HEK293 (cell line): ENCODE measurements at regions not wholly inside any gene's neighbourhood (a gene's known extent, or its start where the extent isn't known, plus 50 kb on each side); places are given as distances from the start of the nearest gene placed in this dataset.
"Not testable (repeated sequence)": the region's sequence is repeated elsewhere in the genome, so short reads cannot be mapped to it uniquely, and the experiment has no call there.

Experiments used
- CTCF ChIA-PET: fragments of 350-600 bp; formaldehyde crosslinking; extraction: SDS; loops from one replicate; lab custom pipeline; 2021; ENCODE audit warnings: antibody characterized with exemption; lab: Yijun Ruan, JAX
- POLR2A ChIA-PET: fragments of 300-600 bp; formaldehyde crosslinking; extraction: SDS; loops from one replicate; lab custom pipeline; 2020; ENCODE audit warnings: antibody characterized with exemption, inconsistent platforms; lab: Yijun Ruan, JAX
- H3K27ac ChIP-seq: fragments of 200-500 bp; sonication (Bioruptor generic); 2 replicates; pipeline ENCODE4 v1.5.1; 2014; ENCODE audit warnings: low read depth, low read length, control low read depth, inconsistent platforms; ENCODE audit errors: extremely low read depth
- H3K36me3 ChIP-seq, 2 experiments: fragments of 200-500 bp in 1 of 2; sonication (Bioruptor generic) in 1 of 2; 1 replicate in 1 of 2; 2 replicates in 1 of 2; pipeline ENCODE4 v1.5.1; 2014 to 2017; ENCODE audit warnings: inconsistent platforms in 2 of 2, low read length in 2 of 2; ENCODE audit not compliant: control insufficient read depth in 2 of 2, insufficient read depth in 1 of 2
- H3K4me1 ChIP-seq: fragments of 200-500 bp; sonication (Bioruptor generic); 2 replicates; pipeline ENCODE4 v1.5.1; 2014; ENCODE audit warnings: mild to moderate bottlenecking, low read length, inconsistent platforms; ENCODE audit not compliant: control insufficient read depth, insufficient read depth
- H3K4me3 ChIP-seq: 2 replicates; pipeline ENCODE4 v1.5.1; 2011; ENCODE audit warnings: low read depth, mild to moderate bottlenecking, control low read depth, low read length, moderate library complexity
- H3K9me3 ChIP-seq: fragments of 200-500 bp; sonication (Bioruptor generic); 2 replicates; pipeline ENCODE4 v1.5.1; 2014; ENCODE audit warnings: low read depth, low read length, inconsistent platforms; ENCODE audit not compliant: control insufficient read depth, insufficient read depth
- BCL11B ChIP-seq: fragments of 450-650 bp; formaldehyde crosslinking; IDR thresholded peaks from 2 replicates; pipeline ENCODE4 v1.5.1; 2016; ENCODE audit warnings: low read depth, missing biosample characterization, missing genetic modification characterization
- KLF10 ChIP-seq: fragments of 450-650 bp; IDR thresholded peaks from 2 replicates; pipeline ENCODE4 v1.5.1; 2018; ENCODE audit warnings: missing biosample characterization, mild to moderate bottlenecking, missing genetic modification characterization
- OSR2 ChIP-seq: fragments of 450-650 bp; formaldehyde crosslinking; IDR thresholded peaks from 2 replicates; pipeline ENCODE4 v1.5.1; 2016; ENCODE audit warnings: missing biosample characterization, missing genetic modification characterization
- YY2 ChIP-seq: fragments of 450-650 bp; formaldehyde crosslinking; IDR thresholded peaks from 2 replicates; pipeline ENCODE4 v1.5.1; 2016; ENCODE audit warnings: missing biosample characterization, missing genetic modification characterization
- ZNF10 ChIP-seq: fragments of 450-650 bp; formaldehyde crosslinking; IDR thresholded peaks from 2 replicates; pipeline ENCODE4 v1.5.1; 2017; ENCODE audit warnings: missing biosample characterization, missing genetic modification characterization
- ZNF239 ChIP-seq: fragments of 450-650 bp; formaldehyde crosslinking; IDR thresholded peaks from 2 replicates; pipeline ENCODE4 v1.5.1; 2016; ENCODE audit warnings: missing biosample characterization, missing genetic modification characterization
- ZNF350 ChIP-seq: fragments of 450-650 bp; formaldehyde crosslinking; IDR thresholded peaks from 2 replicates; pipeline ENCODE4 v1.5.0; 2017; ENCODE audit warnings: missing biosample characterization, mild to moderate bottlenecking, missing genetic modification characterization
- ZNF514 ChIP-seq: fragments of 450-650 bp; formaldehyde crosslinking; IDR thresholded peaks from 2 replicates; pipeline ENCODE4 v1.5.1; 2016; ENCODE audit warnings: missing biosample characterization, missing genetic modification characterization
- ZNF529 ChIP-seq: fragments of 450-650 bp; formaldehyde crosslinking; IDR thresholded peaks from 2 replicates; pipeline ENCODE4 v1.5.1; 2017; ENCODE audit warnings: missing genetic modification characterization, missing biosample characterization; ENCODE audit not compliant: insufficient replicate concordance
- ZNF670 ChIP-seq: fragments of 450-650 bp; formaldehyde crosslinking; IDR thresholded peaks from 2 replicates; pipeline ENCODE4 v1.5.1; 2016; ENCODE audit warnings: missing biosample characterization, missing genetic modification characterization, low read depth
- ZNF785 ChIP-seq: fragments of 450-650 bp; formaldehyde crosslinking; IDR thresholded peaks from 2 replicates; pipeline ENCODE4 v1.5.1; 2016; ENCODE audit warnings: missing biosample characterization, missing genetic modification characterization
- TF ChIP-seq, protein P1 (sequence below): IDR thresholded peaks from 2 replicates; pipeline ENCODE4 v1.6.1; 2011; ENCODE audit warnings: mild to moderate bottlenecking, low read depth, low read length, borderline replicate concordance
- TF ChIP-seq, protein P2 (sequence below): fragments of 450-650 bp; formaldehyde crosslinking; IDR thresholded peaks from 2 replicates; pipeline ENCODE4 v1.5.1; 2016; ENCODE audit warnings: missing biosample characterization, missing genetic modification characterization
- TF ChIP-seq, protein P3 (sequence below): fragments of 450-650 bp; formaldehyde crosslinking; IDR thresholded peaks from 2 replicates; pipeline ENCODE4 v1.5.1; 2016; ENCODE audit warnings: missing biosample characterization, missing genetic modification characterization

DNA sequence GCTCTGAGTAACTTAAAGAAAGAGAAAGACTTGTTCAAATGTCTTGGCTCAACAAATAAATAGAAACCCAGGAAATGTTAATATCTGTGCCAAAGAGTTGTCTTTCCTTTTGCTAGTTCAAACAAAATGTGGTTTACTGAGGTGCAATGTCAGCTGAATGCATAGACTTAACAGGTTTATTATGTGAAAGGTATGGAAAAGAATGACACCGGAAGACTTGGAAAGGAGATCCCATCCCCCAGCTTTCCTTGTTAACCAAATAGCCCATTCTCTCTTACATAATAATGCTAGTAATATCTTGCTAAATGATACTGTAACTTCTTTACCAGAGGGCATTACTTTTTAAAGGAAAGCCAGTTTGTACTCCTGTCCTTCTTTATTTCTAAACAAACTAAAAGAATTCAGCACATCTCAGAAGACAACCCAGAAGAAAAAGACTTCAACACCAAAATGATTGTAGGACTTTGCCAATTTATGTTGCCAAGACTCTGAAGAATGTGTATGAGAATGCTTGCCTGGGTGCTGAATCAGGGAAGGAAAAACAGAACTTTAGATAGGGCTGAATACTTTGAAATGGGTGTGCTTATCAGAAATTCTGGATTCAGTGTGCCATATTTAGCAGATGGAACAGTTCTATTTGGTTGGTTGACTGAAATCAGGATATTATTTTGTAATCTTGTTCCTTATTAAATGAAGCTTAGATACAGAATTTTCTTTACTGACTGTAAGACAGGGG is 344.1 kb downstream of the TMEM38B start:
- CTCF ChIA-PET: interaction anchor here (0.6 to 1.0 kb wide), 2 partner anchors 76 to 157 kb away, joined by 3 read pairs; no protein-coding TSS in a partner anchor
- POLR2A ChIA-PET: no interaction called here
- no peaks in the 10 kb centered on the region for H3K9me3 ChIP-seq

DNA sequence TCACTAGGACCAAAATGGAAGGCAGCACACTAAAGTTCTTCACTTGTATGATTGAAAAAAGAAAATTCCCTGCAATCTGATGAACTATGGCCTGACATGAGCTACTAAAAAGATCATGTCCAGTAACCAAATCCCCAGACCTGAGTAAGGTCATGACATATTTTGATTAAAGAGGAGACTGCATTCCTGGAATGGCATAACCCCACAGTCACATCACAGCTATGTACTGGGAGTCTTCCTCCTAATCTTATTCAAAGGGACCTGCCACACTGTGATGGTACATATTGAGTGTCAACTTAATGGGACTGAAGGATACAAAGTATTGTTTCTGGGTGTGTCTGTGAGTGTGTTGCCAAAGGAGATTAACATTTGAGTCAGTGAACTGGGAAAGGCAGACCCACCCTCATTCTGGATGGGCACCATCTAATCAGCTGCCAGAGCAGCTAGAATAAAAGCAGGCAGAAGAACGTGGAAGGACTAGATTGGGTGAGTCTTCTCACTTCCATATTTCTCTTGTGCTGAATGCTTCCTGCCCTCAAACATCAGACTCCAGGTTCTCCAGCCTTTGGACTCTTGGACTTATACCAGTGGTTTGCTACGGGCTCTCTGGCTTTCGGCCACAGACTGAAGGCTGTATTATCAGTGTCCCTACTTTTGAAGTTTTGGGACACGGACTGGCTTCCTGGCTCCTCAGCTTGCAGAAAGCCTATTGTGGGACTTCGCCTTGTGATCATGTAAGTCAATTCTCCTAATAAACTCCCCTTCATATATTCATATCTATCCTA is 345.0 kb downstream of the TMEM38B start:
- no peaks in the 10 kb centered on the region for H3K36me3 ChIP-seq
- CTCF ChIA-PET: interaction anchor here (0.6 kb wide), 1 partner anchor 75 kb away, joined by 3 read pairs; no protein-coding TSS in a partner anchor
- H3K9me3 ChIP-seq: no peaks in the 10 kb centered on the region
- TF ChIP-seq BCL11B: no peak
- TF ChIP-seq ZNF350 (tag by site-specific recombination): no peak
- TF ChIP-seq ZNF529 (tag by site-specific recombination): no peak
- H3K4me3 ChIP-seq: no peak overlapping the region
- no peak overlapping the region for H3K27ac ChIP-seq
- POLR2A ChIA-PET: no interaction called here
- H3K4me1 ChIP-seq: no peaks in the 10 kb centered on the region

More for the DNA sequence above, 344.1 kb downstream of the TMEM38B start:
- H3K27ac ChIP-seq: no peak overlapping the region
- TF ChIP-seq OSR2 (tag by site-specific recombination) (no peak), ZNF670 (tag by site-specific recombination) (no peak), ZNF514 (tag by site-specific recombination) (no peak), KLF10 (tag by site-specific recombination) (no peak), ZNF10 (tag by site-specific recombination) (no peak), ZNF785 (no peak), ZNF239 (tag by site-specific recombination) (no peak), YY2 (tag by site-specific recombination) (no peak)
- TF ChIP-seq, protein P1, sequence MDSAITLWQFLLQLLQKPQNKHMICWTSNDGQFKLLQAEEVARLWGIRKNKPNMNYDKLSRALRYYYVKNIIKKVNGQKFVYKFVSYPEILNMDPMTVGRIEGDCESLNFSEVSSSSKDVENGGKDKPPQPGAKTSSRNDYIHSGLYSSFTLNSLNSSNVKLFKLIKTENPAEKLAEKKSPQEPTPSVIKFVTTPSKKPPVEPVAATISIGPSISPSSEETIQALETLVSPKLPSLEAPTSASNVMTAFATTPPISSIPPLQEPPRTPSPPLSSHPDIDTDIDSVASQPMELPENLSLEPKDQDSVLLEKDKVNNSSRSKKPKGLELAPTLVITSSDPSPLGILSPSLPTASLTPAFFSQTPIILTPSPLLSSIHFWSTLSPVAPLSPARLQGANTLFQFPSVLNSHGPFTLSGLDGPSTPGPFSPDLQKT: no peak
- TF ChIP-seq, protein P2, sequence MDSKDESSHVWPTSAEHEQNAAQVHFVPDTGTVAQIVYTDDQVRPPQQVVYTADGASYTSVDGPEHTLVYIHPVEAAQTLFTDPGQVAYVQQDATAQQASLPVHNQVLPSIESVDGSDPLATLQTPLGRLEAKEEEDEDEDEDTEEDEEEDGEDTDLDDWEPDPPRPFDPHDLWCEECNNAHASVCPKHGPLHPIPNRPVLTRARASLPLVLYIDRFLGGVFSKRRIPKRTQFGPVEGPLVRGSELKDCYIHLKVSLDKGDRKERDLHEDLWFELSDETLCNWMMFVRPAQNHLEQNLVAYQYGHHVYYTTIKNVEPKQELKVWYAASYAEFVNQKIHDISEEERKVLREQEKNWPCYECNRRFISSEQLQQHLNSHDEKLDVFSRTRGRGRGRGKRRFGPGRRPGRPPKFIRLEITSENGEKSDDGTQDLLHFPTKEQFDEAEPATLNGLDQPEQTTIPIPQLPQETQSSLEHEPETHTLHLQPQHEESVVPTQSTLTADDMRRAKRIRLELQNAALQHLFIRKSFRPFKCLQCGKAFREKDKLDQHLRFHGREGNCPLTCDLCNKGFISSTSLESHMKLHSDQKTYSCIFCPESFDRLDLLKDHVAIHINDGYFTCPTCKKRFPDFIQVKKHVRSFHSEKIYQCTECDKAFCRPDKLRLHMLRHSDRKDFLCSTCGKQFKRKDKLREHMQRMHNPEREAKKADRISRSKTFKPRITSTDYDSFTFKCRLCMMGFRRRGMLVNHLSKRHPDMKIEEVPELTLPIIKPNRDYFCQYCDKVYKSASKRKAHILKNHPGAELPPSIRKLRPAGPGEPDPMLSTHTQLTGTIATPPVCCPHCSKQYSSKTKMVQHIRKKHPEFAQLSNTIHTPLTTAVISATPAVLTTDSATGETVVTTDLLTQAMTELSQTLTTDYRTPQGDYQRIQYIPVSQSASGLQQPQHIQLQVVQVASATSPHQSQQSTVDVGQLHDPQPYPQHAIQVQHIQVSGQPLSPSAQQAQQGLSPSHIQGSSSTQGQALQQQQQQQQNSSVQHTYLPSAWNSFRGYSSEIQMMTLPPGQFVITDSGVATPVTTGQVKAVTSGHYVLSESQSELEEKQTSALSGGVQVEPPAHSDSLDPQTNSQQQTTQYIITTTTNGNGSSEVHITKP (tag by site-specific recombination): no peak
- TF ChIP-seq, protein P3, sequence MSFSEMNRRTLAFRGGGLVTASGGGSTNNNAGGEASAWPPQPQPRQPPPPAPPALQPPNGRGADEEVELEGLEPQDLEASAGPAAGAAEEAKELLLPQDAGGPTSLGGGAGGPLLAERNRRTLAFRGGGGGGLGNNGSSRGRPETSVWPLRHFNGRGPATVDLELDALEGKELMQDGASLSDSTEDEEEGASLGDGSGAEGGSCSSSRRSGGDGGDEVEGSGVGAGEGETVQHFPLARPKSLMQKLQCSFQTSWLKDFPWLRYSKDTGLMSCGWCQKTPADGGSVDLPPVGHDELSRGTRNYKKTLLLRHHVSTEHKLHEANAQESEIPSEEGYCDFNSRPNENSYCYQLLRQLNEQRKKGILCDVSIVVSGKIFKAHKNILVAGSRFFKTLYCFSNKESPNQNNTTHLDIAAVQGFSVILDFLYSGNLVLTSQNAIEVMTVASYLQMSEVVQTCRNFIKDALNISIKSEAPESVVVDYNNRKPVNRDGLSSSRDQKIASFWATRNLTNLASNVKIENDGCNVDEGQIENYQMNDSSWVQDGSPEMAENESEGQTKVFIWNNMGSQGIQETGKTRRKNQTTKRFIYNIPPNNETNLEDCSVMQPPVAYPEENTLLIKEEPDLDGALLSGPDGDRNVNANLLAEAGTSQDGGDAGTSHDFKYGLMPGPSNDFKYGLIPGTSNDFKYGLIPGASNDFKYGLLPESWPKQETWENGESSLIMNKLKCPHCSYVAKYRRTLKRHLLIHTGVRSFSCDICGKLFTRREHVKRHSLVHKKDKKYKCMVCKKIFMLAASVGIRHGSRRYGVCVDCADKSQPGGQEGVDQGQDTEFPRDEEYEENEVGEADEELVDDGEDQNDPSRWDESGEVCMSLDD (tag by site-specific recombination): no peak
- H3K4me1 ChIP-seq: no peaks in the 10 kb centered on the region
- H3K4me3 ChIP-seq: no peak overlapping the region
- no peaks in the 10 kb centered on the region for H3K36me3 ChIP-seq

DNA sequence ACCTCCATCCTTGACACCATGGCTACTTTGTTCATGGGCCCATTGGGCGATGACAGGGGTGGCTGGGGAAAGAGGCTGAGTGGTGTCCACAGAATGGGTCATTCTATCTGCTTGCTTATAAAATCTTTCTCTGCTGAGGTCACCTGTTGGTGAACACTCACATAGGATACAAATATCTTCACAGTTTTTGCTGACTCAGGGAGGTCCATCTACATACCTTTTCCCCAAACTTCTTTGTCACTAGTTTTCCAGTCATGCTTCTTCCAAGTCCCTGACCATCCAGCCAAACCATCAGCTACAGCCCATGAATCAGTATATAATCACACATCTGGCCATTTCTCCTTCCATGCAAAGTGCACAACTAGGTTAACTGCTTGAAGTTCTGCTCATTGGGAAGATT is 347.6 kb downstream of the TMEM38B start:
- H3K4me1 ChIP-seq, H3K36me3 ChIP-seq, POLR2A ChIA-PET, H3K9me3 ChIP-seq, H3K27ac ChIP-seq, H3K4me3 ChIP-seq, CTCF ChIA-PET: not testable (repeated sequence)
